ENCODE measurements at regions not wholly inside any gene's neighbourhood (a gene's known extent, or its start where the extent isn't known, plus 50 kb on each side); places are given as distances from the start of the nearest gene placed in this dataset.

DNA sequence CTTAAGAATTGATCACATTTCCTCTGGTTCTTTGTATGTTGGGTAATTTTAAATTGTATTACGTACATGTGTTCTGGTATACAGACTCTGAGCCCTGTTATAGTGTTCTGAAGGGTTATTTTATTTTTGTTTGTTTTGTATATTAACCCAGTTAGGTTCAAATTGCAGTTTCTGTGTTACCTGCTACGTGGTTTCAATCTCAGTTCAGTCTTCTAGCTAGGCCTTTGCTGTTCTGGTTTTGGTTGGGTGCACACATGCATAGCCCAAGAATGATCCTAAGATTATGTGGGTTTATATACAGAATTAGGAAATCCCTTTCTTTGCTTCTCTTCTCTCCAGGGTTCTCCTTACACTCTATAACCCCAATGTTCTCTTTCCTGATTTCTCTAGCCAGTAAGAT, 161.0 kb downstream of the PPP1R2C start:
- DNase-seq: no peak

- DNase-seq: no peak
Observed at GRCh38 chrX:42615161-42615563, 162.8 kb downstream of the PPP1R2C start.

GRCh38 chrX:42606591-42606990, 171.4 kb downstream of the PPP1R2C start:
- no peak for DNase-seq

DNA sequence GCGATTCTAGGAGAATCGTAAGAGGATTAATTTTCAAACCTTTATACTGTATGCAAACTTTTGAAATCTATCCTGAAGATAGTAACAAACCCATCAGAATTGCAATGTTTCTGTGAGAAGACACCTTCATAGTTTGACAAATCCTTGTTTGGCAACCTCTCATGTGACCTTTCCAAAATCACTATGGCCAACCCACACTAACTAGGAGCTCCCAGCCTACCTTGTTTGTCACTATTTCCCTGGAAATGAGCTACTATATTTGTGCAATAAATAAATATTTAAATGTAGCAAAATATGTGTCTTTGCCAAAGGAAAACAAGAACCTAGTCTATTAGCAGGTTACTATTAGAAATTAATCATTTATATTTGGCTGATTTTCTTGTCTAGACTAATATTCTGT, 173.7 kb downstream of the PPP1R2C start:
- no peak for DNase-seq

- DNase-seq: no peak
Observed at GRCh38 chrX:42603016-42603415, 174.9 kb downstream of the PPP1R2C start.

- no peak for DNase-seq
Observed at GRCh38 chrX:42602566-42602965, 175.4 kb downstream of the PPP1R2C start.

GRCh38 chrX:42602136-42602535, 175.8 kb downstream of the PPP1R2C start:
- DNase-seq: no peak

- no peak for DNase-seq
Observed at GRCh38 chrX:42597481-42597880, 180.5 kb downstream of the PPP1R2C start.

GRCh38 chrX:42585842-42586621, 191.9 kb downstream of the PPP1R2C start:
- DNase-seq: no peak

DNA sequence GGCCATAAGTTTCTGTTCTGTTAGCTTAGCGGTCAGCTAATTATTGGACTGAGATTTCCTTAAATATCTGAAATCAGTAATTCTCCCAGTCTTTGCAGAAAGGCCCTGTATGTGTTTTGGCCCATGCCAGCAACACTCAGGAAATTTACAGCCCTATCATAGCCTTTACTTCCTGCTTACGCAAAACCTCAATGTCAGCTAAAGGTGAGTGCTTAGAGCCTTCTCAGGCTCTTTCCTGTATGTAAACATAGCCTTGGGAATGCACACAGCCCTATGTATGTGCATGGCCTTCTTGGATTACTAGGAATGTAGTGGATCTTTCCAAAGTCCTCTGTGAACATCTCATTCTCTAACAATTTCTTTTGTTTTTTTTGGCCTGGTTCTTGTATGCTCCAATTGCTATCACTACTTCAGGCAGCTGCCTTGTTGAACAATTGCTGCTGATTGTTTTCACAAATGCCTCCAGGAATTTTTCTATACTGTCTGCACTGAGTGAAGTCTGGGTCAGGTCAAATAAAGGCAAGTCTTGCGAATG, 200.0 kb downstream of the PPP1R2C start:
- no peak for DNase-seq

DNA sequence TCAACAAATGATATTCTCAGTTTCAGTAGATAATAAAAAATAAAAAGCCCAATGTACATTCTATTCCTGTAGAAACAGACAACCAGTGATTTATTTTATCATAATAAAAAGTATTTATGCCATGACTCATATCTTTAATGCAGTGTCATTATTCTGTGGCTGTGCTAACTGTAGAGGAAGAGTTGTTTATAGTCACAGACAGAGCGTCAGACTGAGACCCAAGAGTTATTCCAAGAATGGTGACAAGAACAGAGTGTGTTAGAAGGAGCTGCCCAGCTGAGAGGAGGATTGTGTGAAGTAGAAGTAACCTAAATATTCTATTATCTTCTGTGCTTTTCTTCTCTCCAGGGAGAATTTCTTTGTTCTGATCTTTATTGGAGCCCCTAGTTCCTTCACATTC, 210.7 kb downstream of the PPP1R2C start:
- DNase-seq: no peak

DNA sequence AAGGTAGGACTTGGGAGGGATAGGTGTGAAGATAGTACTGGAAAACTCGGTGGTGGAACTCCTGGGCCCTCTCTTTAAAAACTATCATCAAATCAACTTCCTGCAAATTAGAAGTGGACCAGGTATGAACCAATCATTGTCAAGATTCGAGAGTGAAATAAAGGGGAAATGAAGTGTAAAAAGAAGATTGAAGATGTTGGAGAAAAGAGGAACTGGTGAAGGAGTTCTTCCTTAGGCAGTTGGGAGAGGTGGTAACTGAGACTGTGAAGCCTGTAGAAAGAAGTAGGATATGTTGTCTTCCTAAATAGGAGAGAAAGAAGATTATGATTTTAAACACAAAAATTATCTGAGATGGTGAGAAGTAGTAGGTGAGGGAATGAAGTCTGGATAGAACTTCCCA, 212.2 kb downstream of the PPP1R2C start:
- DNase-seq: no peak

GRCh38 chrX:42546800-42547199, 231.2 kb downstream of the PPP1R2C start:
- no peak for DNase-seq

DNA sequence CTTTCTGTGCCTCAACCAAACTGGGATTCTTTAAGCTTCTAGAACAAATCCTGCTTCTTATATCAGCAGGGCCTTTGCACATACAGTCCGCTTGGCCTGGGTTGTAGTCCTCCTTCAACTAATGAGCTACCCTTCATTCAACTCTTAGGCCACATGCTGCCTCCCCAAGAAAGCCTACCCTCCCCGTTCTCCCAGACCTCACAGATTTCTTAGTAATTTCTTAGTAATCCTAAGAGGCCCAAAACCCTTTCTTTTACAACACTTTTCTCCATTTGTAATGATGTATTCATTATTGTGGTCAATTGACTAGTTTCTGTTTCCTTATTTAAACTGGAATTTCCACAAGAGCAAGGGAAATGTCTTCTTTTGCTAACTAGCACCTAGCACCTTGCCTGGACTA, 233.1 kb downstream of the PPP1R2C start:
- DNase-seq: no peak

GRCh38 chrX:42541554-42541953, 236.4 kb downstream of the PPP1R2C start:
- no peak for DNase-seq

- DNase-seq: no peak
Observed at GRCh38 chrX:42540146-42540545, 237.8 kb downstream of the PPP1R2C start.

GRCh38 chrX:42538405-42538804, 239.6 kb downstream of the PPP1R2C start:
- no peak for DNase-seq

- DNase-seq: no peak
Observed at GRCh38 chrX:42536286-42536685, 241.7 kb downstream of the PPP1R2C start.

GRCh38 chrX:42535233-42535632, 242.7 kb downstream of the PPP1R2C start:
- DNase-seq: no peak

DNA sequence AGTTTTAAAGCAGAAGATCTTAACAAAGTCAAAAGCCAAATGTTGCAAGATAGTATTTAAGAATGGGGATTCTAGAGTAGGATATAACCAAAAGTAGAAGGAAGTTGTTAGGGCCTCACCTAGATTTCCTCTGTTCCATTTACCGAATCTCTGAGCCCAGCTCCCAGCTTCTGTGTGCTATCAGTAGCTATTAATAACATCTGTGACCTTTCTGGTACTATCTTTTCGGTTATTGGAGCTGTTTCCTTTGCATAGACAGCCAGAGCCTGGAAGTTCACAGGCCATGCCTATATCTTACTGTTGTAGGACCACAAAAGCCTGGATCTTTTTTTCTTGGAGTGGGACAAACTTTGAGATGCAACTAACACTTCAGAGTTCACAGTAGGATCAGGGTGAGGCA, 244.2 kb downstream of the PPP1R2C start:
- no peak for DNase-seq

DNA sequence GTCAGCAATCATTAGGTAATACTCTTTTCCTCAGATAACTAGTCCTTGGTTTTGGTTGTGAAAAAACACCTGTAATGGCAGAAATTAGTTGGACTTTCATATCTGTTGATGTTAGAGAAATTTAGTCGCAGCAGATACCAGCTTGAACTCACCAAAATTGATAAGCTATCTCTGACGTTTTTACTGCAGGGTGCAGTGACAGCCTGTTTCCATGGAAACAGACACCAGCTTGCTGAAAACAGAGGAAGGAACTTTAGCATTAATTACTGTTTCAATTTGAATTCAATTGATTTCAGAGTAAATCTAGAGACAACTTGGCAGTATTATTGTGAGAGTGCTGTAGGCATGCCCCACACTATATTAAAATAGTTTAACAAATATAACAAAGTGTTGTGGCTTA, 246.5 kb downstream of the PPP1R2C start:
- no peak for DNase-seq

DNA sequence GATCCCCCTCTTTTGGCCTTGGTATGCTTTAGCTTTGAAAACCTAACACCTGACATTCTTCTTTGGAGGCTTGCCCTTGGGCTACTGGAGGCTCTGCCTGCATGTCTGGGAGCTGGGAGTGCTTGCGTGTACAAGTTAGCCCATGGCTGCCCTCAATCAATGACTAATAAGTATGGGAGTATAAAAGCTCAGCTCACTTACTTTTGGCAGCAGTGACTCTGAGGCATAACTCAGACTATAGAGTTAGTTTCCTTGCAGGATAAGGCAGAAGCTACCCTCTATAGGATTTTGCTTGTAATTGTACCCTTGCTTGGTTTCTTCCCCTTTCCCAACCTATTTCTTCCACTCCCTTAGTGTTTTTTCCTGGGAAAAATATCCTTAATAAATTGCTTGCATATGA, 247.9 kb downstream of the PPP1R2C start:
- DNase-seq: no peak

- DNase-seq: no peak
Observed at GRCh38 chrX:42524379-42524778, 253.6 kb downstream of the PPP1R2C start.

DNA sequence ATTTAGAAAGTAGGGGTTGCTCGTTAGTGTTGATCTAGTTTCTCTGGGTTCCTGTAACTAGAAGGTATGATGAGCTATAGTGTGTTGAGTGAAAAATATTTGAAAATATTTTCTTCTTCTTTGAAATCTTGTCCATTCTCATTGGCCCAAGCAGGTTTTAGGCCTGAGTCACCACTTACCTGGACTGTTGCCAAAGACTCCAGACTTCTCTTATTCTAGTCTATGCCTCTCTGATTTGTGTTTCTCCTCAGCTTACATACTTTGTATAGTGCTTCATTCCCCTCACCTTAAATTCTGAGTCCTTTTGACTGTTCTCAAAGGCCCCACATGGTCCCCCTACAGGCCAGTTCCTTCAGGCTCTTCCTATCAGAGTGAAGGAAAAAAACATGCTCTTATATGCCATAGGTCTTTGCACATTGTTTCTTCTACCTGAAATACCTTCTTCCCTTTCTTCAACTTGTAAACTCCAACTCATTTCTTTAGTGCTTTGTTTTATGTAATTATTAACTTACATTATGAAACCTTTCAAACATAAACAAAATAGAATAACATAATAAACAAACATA, 258.2 kb downstream of the PPP1R2C start:
- DNase-seq: no peak

DNA sequence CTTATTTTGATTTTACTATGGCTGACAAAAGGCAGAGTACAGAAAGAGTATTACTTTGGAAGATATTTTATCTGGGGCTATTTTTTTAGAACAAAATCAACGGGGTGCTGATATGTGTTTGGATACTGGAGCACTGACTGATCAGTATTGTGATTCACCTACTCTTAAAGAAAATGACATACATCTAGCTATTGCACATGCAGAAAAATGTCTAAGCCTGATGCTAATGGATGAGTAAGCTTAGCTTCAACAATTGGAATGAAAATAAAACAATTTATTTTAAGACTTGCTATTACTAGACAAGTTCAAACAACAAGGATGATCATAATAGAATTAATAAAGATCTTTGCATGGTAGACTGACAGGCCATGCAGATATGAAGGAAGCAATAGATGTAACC, 262.0 kb downstream of the PPP1R2C start:
- no peak for DNase-seq

Data from retina (tissue), 1 donor.